Neural cell (in vitro differentiated cells): ENCODE measurements at regions not wholly inside any gene's neighbourhood (a gene's known extent, or its start where the extent isn't known, plus 50 kb on each side); places are given as distances from the start of the nearest gene placed in this dataset.

Experiments
- H2AFZ ChIP-seq: fragments of 200-600, 300-800 bp; sonication (generic), shearing (Covaris generic); 2 replicates; pipeline ENCODE4 v1.6.0; 2014; ENCODE audit warnings: low read depth, mild to moderate bottlenecking, antibody characterized with exemption, low read length, moderate library complexity
- H3F3A ChIP-seq: fragments of 200-600 bp; shearing (Covaris generic); 2 replicates; pipeline ENCODE4 v1.6.1; 2016; ENCODE audit warnings: mild to moderate bottlenecking, moderate library complexity, mixed read lengths, antibody characterized with exemption, low read length; ENCODE audit not compliant: insufficient read depth, poor library complexity, severe bottlenecking
- H3K27ac ChIP-seq: fragments of 200-600, 300-800 bp; sonication (generic), shearing (Covaris generic); 2 replicates; pipeline ENCODE4 v1.5.1; 2014; ENCODE audit warnings: mild to moderate bottlenecking, low read length, moderate library complexity
- H3K27me3 ChIP-seq: fragments of 300-800, 200-600 bp; sonication (generic), shearing (Covaris generic); 2 replicates; pipeline ENCODE4 v1.6.0; 2014; ENCODE audit warnings: mild to moderate bottlenecking, low read depth, low read length, moderate library complexity; ENCODE audit not compliant: insufficient read depth
- H3K36me3 ChIP-seq: fragments of 300-800, 200-600 bp; sonication (generic), shearing (Covaris generic); 2 replicates; pipeline ENCODE4 v1.5.1; 2014; ENCODE audit warnings: mild to moderate bottlenecking, antibody characterized with exemption, low read length, moderate library complexity; ENCODE audit not compliant: insufficient read depth
- H3K4me2 ChIP-seq: fragments of 300-800, 200-600 bp; sonication (generic), shearing (Covaris generic); 2 replicates; pipeline ENCODE4 v1.6.0; 2014; ENCODE audit warnings: mild to moderate bottlenecking, low read length
- H3K4me3 ChIP-seq: fragments of 300-800, 200-600 bp; sonication (generic), shearing (Covaris generic); 2 replicates; pipeline ENCODE4 v1.5.1; 2014; ENCODE audit warnings: mild to moderate bottlenecking, low read length, moderate library complexity
- H3K79me2 ChIP-seq: fragments of 200-600 bp; shearing (Covaris generic); replicated peaks from 2 replicates; pipeline ENCODE4 v1.6.0; 2014; ENCODE audit warnings: mild to moderate bottlenecking, low read length, moderate library complexity; ENCODE audit not compliant: insufficient read depth
- H3K9ac ChIP-seq: fragments of 300-800, 200-600 bp; sonication (generic), shearing (Covaris generic); 2 replicates; pipeline ENCODE4 v1.6.1; 2016; ENCODE audit warnings: mild to moderate bottlenecking, low read length, mixed read lengths
- H3K9me2 ChIP-seq: fragments of 200-600 bp; shearing (Covaris generic); 2 replicates; pipeline ENCODE4 v1.6.1; 2016; ENCODE audit warnings: mild to moderate bottlenecking, low read length, mixed read lengths; ENCODE audit not compliant: insufficient read depth
- H3K9me3 ChIP-seq: fragments of 200-600, 300-800 bp; sonication (generic), shearing (Covaris generic); 2 replicates; pipeline ENCODE4 v1.6.1; 2016; ENCODE audit warnings: mild to moderate bottlenecking, mixed run types, low read length, moderate library complexity, mixed read lengths
- H4K20me1 ChIP-seq: fragments of 200-600 bp; shearing (Covaris generic); 2 replicates; pipeline ENCODE4 v1.6.1; 2016; ENCODE audit warnings: mild to moderate bottlenecking, mixed run types; ENCODE audit not compliant: insufficient read depth
- CTCF ChIP-seq: fragments of 450-650 bp; IDR thresholded peaks from 2 replicates; pipeline ENCODE4 v1.5.1; 2014; ENCODE audit warnings: antibody characterized with exemption, mild to moderate bottlenecking, moderate library complexity; ENCODE audit not compliant: poor library complexity, severe bottlenecking
- EP300 ChIP-seq: fragments of 450-650 bp; conservative IDR thresholded peaks from 2 replicates; pipeline ENCODE4 v1.6.1; 2014; ENCODE audit warnings: antibody characterized with exemption, mild to moderate bottlenecking, moderate library complexity; ENCODE audit not compliant: poor library complexity, severe bottlenecking
- EZH2 ChIP-seq: fragments of 200-600, 300-800 bp; shearing (Covaris generic), sonication (generic); IDR thresholded peaks from 2 replicates; pipeline ENCODE4 v1.6.1; 2014; ENCODE audit warnings: antibody characterized with exemption, low read length, borderline replicate concordance, mild to moderate bottlenecking; ENCODE audit not compliant: insufficient read depth, poor library complexity, severe bottlenecking
- MXI1 ChIP-seq: fragments of 450-650 bp; conservative IDR thresholded peaks from 2 replicates; pipeline ENCODE4 v1.6.1; 2014; ENCODE audit warnings: antibody characterized with exemption, mild to moderate bottlenecking; ENCODE audit not compliant: poor library complexity, severe bottlenecking
- POLR2AphosphoS5 ChIP-seq: IDR thresholded peaks from 2 replicates; pipeline ENCODE4 v1.6.1; 2012
- RAD21 ChIP-seq: fragments of 450-650 bp; conservative IDR thresholded peaks from 2 replicates; pipeline ENCODE4 v1.6.1; 2014; ENCODE audit warnings: antibody characterized with exemption, mild to moderate bottlenecking, moderate library complexity
- REST ChIP-seq: IDR thresholded peaks from 2 replicates; pipeline ENCODE4 v1.6.1; 2012; ENCODE audit warnings: borderline replicate concordance
- SMC3 ChIP-seq: fragments of 450-650 bp; conservative IDR thresholded peaks from 2 replicates; pipeline ENCODE4 v1.6.1; 2014; ENCODE audit warnings: antibody characterized with exemption, mild to moderate bottlenecking, moderate library complexity; ENCODE audit not compliant: poor library complexity
- TAF1 ChIP-seq: IDR thresholded peaks from 2 replicates; pipeline ENCODE4 v1.6.1; 2012; ENCODE audit warnings: low read depth

- Histone ChIP-seq H4K20me1 (no peaks in the 10 kb centered on the region), H3K79me2 (no peaks in the 10 kb centered on the region), H3K4me3 (no peak overlapping the region), H3K27me3 (no peaks in the 10 kb centered on the region), H3K9ac (no peak overlapping the region), H3K4me2 (no peak overlapping the region), H3K27ac (no peak overlapping the region), H3F3A (no peaks in the 10 kb centered on the region), H2AFZ (no peak overlapping the region), H3K9me3 (no peaks in the 10 kb centered on the region), H3K9me2 (no peaks in the 10 kb centered on the region), H3K36me3 (no peaks in the 10 kb centered on the region)
- TF ChIP-seq TAF1 (no peak), MXI1 (no peak), POLR2AphosphoS5 (no peak), CTCF (no peak), SMC3 (no peak), EP300 (no peak), EZH2 (no peak), REST (no peak)
Measured at GRCh38 chr11:113562576-113562975, 87.4 kb upstream of the DRD2 start.

GRCh38 chr11:113557926-113558325 is 82.7 kb upstream of the DRD2 start:
- Histone ChIP-seq H3F3A (no peaks in the 10 kb centered on the region), H3K9me2 (no peaks in the 10 kb centered on the region), H3K9me3 (no peaks in the 10 kb centered on the region), H2AFZ (no peak overlapping the region), H3K36me3 (no peaks in the 10 kb centered on the region), H3K27ac (no peak overlapping the region), H3K79me2 (no peaks in the 10 kb centered on the region), H3K27me3 (no peaks in the 10 kb centered on the region), H3K4me3 (no peak overlapping the region), H3K9ac (no peak overlapping the region), H3K4me2 (no peak overlapping the region), H4K20me1 (no peaks in the 10 kb centered on the region)
- TF ChIP-seq EP300 (no peak), EZH2 (no peak)

- Histone ChIP-seq H3K79me2 (no peaks in the 10 kb centered on the region), H4K20me1 (no peaks in the 10 kb centered on the region), H3K9ac (no peak overlapping the region), H3K27me3 (no peaks in the 10 kb centered on the region), H3K4me2 (no peak overlapping the region), H3K4me3 (no peak overlapping the region), H3F3A (no peaks in the 10 kb centered on the region), H3K9me3 (no peaks in the 10 kb centered on the region), H3K9me2 (no peaks in the 10 kb centered on the region), H3K36me3 (no peaks in the 10 kb centered on the region), H3K27ac (no peak overlapping the region), H2AFZ (no peak overlapping the region)
- TF ChIP-seq EZH2 (no peak), RAD21 (no peak), SMC3 (no peak), CTCF (no peak), TAF1 (no peak)
Measured at GRCh38 chr11:113556036-113556435, 80.8 kb upstream of the DRD2 start.
